ENCODE measurements at regions not wholly inside any gene's neighbourhood (a gene's known extent, or its start where the extent isn't known, plus 50 kb on each side); places are given as distances from the start of the nearest gene placed in this dataset.

- intact Hi-C loops (cut with DNase I; ENCODE audit: low total_unique reads) = no loop called here
- no peak overlapping the region for H3K4me3 ChIP-seq (ENCODE audit: low read depth, poor library complexity, severe bottlenecking)
- TF ChIP-seq POLR2A (IDR thresholded peaks at IDR 0.05) = no peak
- TF ChIP-seq, protein P1, sequence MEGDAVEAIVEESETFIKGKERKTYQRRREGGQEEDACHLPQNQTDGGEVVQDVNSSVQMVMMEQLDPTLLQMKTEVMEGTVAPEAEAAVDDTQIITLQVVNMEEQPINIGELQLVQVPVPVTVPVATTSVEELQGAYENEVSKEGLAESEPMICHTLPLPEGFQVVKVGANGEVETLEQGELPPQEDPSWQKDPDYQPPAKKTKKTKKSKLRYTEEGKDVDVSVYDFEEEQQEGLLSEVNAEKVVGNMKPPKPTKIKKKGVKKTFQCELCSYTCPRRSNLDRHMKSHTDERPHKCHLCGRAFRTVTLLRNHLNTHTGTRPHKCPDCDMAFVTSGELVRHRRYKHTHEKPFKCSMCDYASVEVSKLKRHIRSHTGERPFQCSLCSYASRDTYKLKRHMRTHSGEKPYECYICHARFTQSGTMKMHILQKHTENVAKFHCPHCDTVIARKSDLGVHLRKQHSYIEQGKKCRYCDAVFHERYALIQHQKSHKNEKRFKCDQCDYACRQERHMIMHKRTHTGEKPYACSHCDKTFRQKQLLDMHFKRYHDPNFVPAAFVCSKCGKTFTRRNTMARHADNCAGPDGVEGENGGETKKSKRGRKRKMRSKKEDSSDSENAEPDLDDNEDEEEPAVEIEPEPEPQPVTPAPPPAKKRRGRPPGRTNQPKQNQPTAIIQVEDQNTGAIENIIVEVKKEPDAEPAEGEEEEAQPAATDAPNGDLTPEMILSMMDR (IDR thresholded peaks at IDR 0.05) = no peak
- no peak for DNase-seq (ENCODE audit: low spot score in 2 of 2)
- WGBS, 2 donors = 45 to 58% methylated on average over 5 to 8 of the region's 8 CpGs
Observed at GRCh38 chr17:79273660-79274059, 199.0 kb downstream of the ENGASE start.

DNA sequence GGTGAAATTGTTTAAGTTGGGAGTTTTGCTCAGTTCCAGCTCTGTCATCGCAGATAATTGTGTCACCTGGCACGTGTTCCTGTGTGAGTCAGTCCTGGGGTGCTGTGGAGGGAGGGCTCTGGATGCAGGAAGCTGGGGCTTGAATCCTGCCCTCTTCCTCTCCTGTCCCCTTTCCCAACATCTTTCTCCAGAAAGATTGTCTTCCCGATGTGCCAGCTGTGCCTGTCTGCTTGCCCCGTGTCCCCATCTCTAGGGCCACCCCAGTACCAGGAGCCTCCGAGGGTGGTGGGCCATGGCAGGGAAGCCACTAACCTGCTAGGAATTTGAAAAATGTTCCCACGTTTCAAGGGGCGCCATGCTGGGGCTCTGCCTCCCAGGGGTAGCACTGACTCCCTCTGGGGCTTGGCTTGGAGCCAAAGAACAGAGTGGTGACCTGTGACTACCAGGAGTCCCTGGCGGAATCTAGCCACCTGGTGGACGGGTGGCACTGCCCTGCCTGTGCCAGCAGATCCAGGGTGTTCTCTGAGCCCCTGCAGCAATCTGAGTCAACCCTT lies 198.1 kb downstream of the ENGASE start:
- no peak for DNase-seq (ENCODE audit: low spot score in 2 of 2)
- TF ChIP-seq, protein P1 (IDR thresholded peaks at IDR 0.05) = no peak
- no peak for TF ChIP-seq POLR2A (IDR thresholded peaks at IDR 0.05)
- intact Hi-C loops (cut with DNase I; ENCODE audit: low total_unique reads) = no loop called here
- 39 to 43% methylated on average over 9 of the region's 9 CpGs for WGBS, 2 donors
- H3K4me3 ChIP-seq (ENCODE audit: low read depth, poor library complexity, severe bottlenecking) = no peak overlapping the region

- WGBS, 2 donors = 56 to 60% methylated on average over 7 to 9 of the region's 9 CpGs
- no peak for TF ChIP-seq POLR2A (IDR thresholded peaks at IDR 0.05)
- TF ChIP-seq, protein P1 (IDR thresholded peaks at IDR 0.05) = no peak
- intact Hi-C loops (cut with DNase I; ENCODE audit: low total_unique reads) = no loop called here
- H3K4me3 ChIP-seq (ENCODE audit: low read depth, poor library complexity, severe bottlenecking) = no peak overlapping the region
- no peak for DNase-seq (ENCODE audit: low spot score in 2 of 2)
Observed at GRCh38 chr17:79272220-79272619, 197.6 kb downstream of the ENGASE start.

DNA sequence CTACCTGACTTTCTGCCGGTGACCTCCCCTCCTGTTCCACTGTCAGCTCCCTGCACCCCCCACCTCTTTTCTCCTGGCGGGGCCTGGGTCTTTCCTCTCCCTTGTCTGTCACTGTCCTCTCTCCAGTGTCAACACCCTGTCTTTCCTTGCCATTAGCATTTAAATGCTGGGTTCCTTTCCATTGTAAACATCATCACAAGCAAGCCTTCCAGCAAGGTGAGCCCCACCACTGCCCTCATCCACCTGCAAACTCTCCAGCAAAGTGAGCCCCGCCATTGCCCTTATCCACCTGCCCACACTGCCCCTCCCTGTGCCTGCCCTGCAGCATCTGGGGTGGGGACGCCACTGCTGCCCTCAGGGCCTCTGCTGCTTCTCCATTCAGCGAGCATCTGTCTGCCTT lies 195.0 kb downstream of the ENGASE start:
- intact Hi-C loops (cut with DNase I; ENCODE audit: low total_unique reads) = no loop called here
- H3K4me3 ChIP-seq (ENCODE audit: low read depth, poor library complexity, severe bottlenecking) = no peak overlapping the region
- no peak for DNase-seq (ENCODE audit: low spot score in 2 of 2)
- TF ChIP-seq, protein P1 (IDR thresholded peaks at IDR 0.05) = no peak
- no peak for TF ChIP-seq POLR2A (IDR thresholded peaks at IDR 0.05)
- WGBS, 2 donors = 18 to 20% methylated on average over 5 of the region's 5 CpGs

DNA sequence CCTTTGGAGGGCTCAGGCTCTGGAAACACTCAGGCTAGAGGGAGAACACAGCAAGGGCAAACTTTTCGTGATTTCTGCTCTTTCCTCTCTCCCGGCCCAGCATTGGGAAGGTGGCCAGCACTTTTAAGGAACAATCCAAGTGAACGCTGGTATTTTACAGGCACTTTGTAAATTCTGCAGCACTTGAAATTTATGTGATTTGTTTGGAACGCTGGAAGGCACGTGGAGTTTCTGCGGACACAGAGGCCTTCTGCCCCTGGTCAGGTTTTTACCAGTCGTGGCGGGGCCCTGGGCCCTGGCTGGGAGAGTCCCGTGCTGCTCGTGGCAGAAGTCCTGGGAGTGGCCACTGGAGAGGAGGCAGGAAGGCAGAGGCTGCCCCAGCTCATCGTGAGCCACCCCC lies 188.6 kb downstream of the ENGASE start:
- TF ChIP-seq, protein P1 (IDR thresholded peaks at IDR 0.05) = no peak
- no peak for TF ChIP-seq POLR2A (IDR thresholded peaks at IDR 0.05)
- intact Hi-C loops (cut with DNase I; ENCODE audit: low total_unique reads) = no loop called here
- 64 to 73% methylated on average over 10 to 11 of the region's 11 CpGs for whole genome bisulfite sequencing, 2 donors

GRCh38 chr17:79262624-79263023 lies 188.0 kb downstream of the ENGASE start:
- TF ChIP-seq, protein P1 (IDR thresholded peaks at IDR 0.05) = no peak
- no peak for TF ChIP-seq POLR2A (IDR thresholded peaks at IDR 0.05)
- 64 to 75% methylated on average over 6 of the region's 6 CpGs for WGBS, 2 donors
- intact Hi-C loops (cut with DNase I; ENCODE audit: low total_unique reads) = no loop called here
- DNase-seq (ENCODE audit: low spot score in 2 of 2) = no peak
- H3K4me3 ChIP-seq (ENCODE audit: low read depth, poor library complexity, severe bottlenecking) = no peak overlapping the region

More for the DNA sequence above, 188.6 kb downstream of the ENGASE start:
- DNase-seq (ENCODE audit: low spot score in 2 of 2) = no peak
- H3K4me3 ChIP-seq (ENCODE audit: low read depth, poor library complexity, severe bottlenecking) = no peak overlapping the region
